HEK293 (cell line): ENCODE measurements at regions not wholly inside any gene's neighbourhood (a gene's known extent, or its start where the extent isn't known, plus 50 kb on each side); places are given as distances from the start of the nearest gene placed in this dataset.

Experiments used
- CTCF ChIA-PET: fragments of 350-600 bp; formaldehyde crosslinking; extraction: SDS; loops from one replicate; lab custom pipeline; 2021; ENCODE audit warnings: antibody characterized with exemption; lab: Yijun Ruan, JAX
- POLR2A ChIA-PET: fragments of 300-600 bp; formaldehyde crosslinking; extraction: SDS; loops from one replicate; lab custom pipeline; 2020; ENCODE audit warnings: antibody characterized with exemption, inconsistent platforms; lab: Yijun Ruan, JAX
- H3K27ac ChIP-seq: fragments of 200-500 bp; sonication (Bioruptor generic); 2 replicates; pipeline ENCODE4 v1.5.1; 2014; ENCODE audit warnings: low read depth, low read length, control low read depth, inconsistent platforms; ENCODE audit errors: extremely low read depth
- H3K36me3 ChIP-seq, 2 experiments: fragments of 200-500 bp in 1 of 2; sonication (Bioruptor generic) in 1 of 2; 1 replicate in 1 of 2; 2 replicates in 1 of 2; pipeline ENCODE4 v1.5.1; 2014 to 2017; ENCODE audit warnings: inconsistent platforms in 2 of 2, low read length in 2 of 2; ENCODE audit not compliant: control insufficient read depth in 2 of 2, insufficient read depth in 1 of 2
- H3K4me1 ChIP-seq: fragments of 200-500 bp; sonication (Bioruptor generic); 2 replicates; pipeline ENCODE4 v1.5.1; 2014; ENCODE audit warnings: mild to moderate bottlenecking, low read length, inconsistent platforms; ENCODE audit not compliant: control insufficient read depth, insufficient read depth
- H3K4me3 ChIP-seq: 2 replicates; pipeline ENCODE4 v1.5.1; 2011; ENCODE audit warnings: low read depth, mild to moderate bottlenecking, control low read depth, low read length, moderate library complexity
- H3K9me3 ChIP-seq: fragments of 200-500 bp; sonication (Bioruptor generic); 2 replicates; pipeline ENCODE4 v1.5.1; 2014; ENCODE audit warnings: low read depth, low read length, inconsistent platforms; ENCODE audit not compliant: control insufficient read depth, insufficient read depth
- HOXC10 ChIP-seq: sonication (generic); formaldehyde crosslinking; IDR thresholded peaks from 2 replicates; pipeline ENCODE4 v1.8.1; 2023; ENCODE audit warnings: mild to moderate bottlenecking, missing genetic modification reagents
- REST ChIP-seq: fragments of 450-650 bp; formaldehyde crosslinking; IDR thresholded peaks from 2 replicates; pipeline ENCODE4 v1.5.1; 2016; ENCODE audit warnings: missing biosample characterization, missing genetic modification characterization
- TCF7L2 ChIP-seq: IDR thresholded peaks from 2 replicates; pipeline ENCODE4 v1.6.1; 2011; ENCODE audit warnings: low read depth, mild to moderate bottlenecking, inconsistent platforms, low read length, moderate library complexity, borderline replicate concordance
- YY1 ChIP-seq: fragments of 450-650 bp; formaldehyde crosslinking; IDR thresholded peaks from 2 replicates; pipeline ENCODE4 v1.5.1; 2018; ENCODE audit warnings: missing biosample characterization, missing genetic modification characterization
- ZFP41 ChIP-seq: fragments of 450-650 bp; formaldehyde crosslinking; IDR thresholded peaks from 2 replicates; pipeline ENCODE4 v1.5.1; 2016; ENCODE audit warnings: missing biosample characterization, missing genetic modification characterization, borderline replicate concordance
- ZNF114 ChIP-seq: fragments of 450-650 bp; formaldehyde crosslinking; IDR thresholded peaks from 2 replicates; pipeline ENCODE4 v1.5.0; 2017; ENCODE audit warnings: missing biosample characterization, missing genetic modification characterization
- ZNF175 ChIP-seq: fragments of 450-650 bp; formaldehyde crosslinking; IDR thresholded peaks from 2 replicates; pipeline ENCODE4 v1.5.1; 2016; ENCODE audit warnings: missing biosample characterization, missing genetic modification characterization
- ZNF23 ChIP-seq: fragments of 450-650 bp; formaldehyde crosslinking; IDR thresholded peaks from 2 replicates; pipeline ENCODE4 v1.5.1; 2016; ENCODE audit warnings: missing biosample characterization, missing genetic modification characterization, borderline replicate concordance
- ZNF24 ChIP-seq: fragments of 450-650 bp; formaldehyde crosslinking; IDR thresholded peaks from 2 replicates; pipeline ENCODE4 v1.5.1; 2016; ENCODE audit warnings: missing biosample characterization, missing genetic modification characterization
- ZNF302 ChIP-seq: fragments of 450-650 bp; formaldehyde crosslinking; IDR thresholded peaks from 2 replicates; pipeline ENCODE4 v1.5.1; 2016; ENCODE audit warnings: missing biosample characterization, missing genetic modification characterization, low read depth
- ZNF311 ChIP-seq: fragments of 450-650 bp; formaldehyde crosslinking; IDR thresholded peaks from 2 replicates; pipeline ENCODE4 v1.5.1; 2017; ENCODE audit warnings: missing biosample characterization, missing genetic modification characterization, borderline replicate concordance
- ZNF433 ChIP-seq: fragments of 450-650 bp; formaldehyde crosslinking; IDR thresholded peaks from 2 replicates; pipeline ENCODE4 v1.5.1; 2016; ENCODE audit warnings: missing biosample characterization, missing genetic modification characterization, low read depth
- ZNF473 ChIP-seq: fragments of 450-650 bp; formaldehyde crosslinking; IDR thresholded peaks from 2 replicates; pipeline ENCODE4 v1.5.1; 2017; ENCODE audit warnings: missing biosample characterization, missing genetic modification characterization
- ZNF530 ChIP-seq: fragments of 450-650 bp; formaldehyde crosslinking; IDR thresholded peaks from 2 replicates; pipeline ENCODE4 v1.5.1; 2016; ENCODE audit warnings: low read depth, missing biosample characterization, missing genetic modification characterization
- ZNF555 ChIP-seq: fragments of 450-650 bp; formaldehyde crosslinking; conservative IDR thresholded peaks from 2 replicates; pipeline ENCODE4 v1.5.1; 2017; ENCODE audit warnings: missing biosample characterization, mild to moderate bottlenecking, missing genetic modification characterization, inconsistent platforms
- ZNF626 ChIP-seq: fragments of 450-650 bp; sonication (Bioruptor Pico); formaldehyde crosslinking; IDR thresholded peaks from 2 replicates; pipeline ENCODE4 v1.5.1; 2018; ENCODE audit warnings: missing biosample characterization, missing genetic modification characterization, inconsistent platforms
- TF ChIP-seq, protein P1 (sequence below): fragments of 450-650 bp; formaldehyde crosslinking; IDR thresholded peaks from 2 replicates; pipeline ENCODE4 v1.5.1; 2016; ENCODE audit warnings: missing biosample characterization, missing genetic modification characterization
- TF ChIP-seq, protein P2 (sequence below): fragments of 450-650 bp; formaldehyde crosslinking; IDR thresholded peaks from 2 replicates; pipeline ENCODE4 v1.5.1; 2016; ENCODE audit warnings: missing biosample characterization, missing genetic modification characterization

- Histone ChIP-seq H3K27ac (no peak overlapping the region), H3K4me1 (no peaks in the 10 kb centered on the region), H3K4me3 (no peak overlapping the region), H3K9me3 (no peaks in the 10 kb centered on the region), H3K36me3 (no peaks in the 10 kb centered on the region)
- CTCF ChIA-PET = no interaction called here
- POLR2A ChIA-PET = no interaction called here
- no peak for TF ChIP-seq ZNF23 (tag by site-specific recombination)
- no peak for TF ChIP-seq ZNF302 (tag by site-specific recombination)
- TF ChIP-seq ZNF114 (tag by site-specific recombination) = no peak
- no peak for TF ChIP-seq HOXC10 (CRISPR knock-in tag)
- no peak for TF ChIP-seq ZNF175 (tag by site-specific recombination)
- TF ChIP-seq REST (tag by site-specific recombination) = no peak
- no peak for TF ChIP-seq TCF7L2
- TF ChIP-seq ZNF311 = no peak
- no peak for TF ChIP-seq ZNF433 (tag by site-specific recombination)
- TF ChIP-seq ZNF626 (tag by site-specific recombination) = no peak
- TF ChIP-seq ZFP41 (tag by site-specific recombination) = no peak
- TF ChIP-seq ZNF24 (tag by site-specific recombination) = no peak
- no peak for TF ChIP-seq YY1 (tag by site-specific recombination)
- no peak for TF ChIP-seq ZNF530 (tag by site-specific recombination)
- TF ChIP-seq ZNF473 (tag by site-specific recombination) = no peak
- TF ChIP-seq, protein P1, sequence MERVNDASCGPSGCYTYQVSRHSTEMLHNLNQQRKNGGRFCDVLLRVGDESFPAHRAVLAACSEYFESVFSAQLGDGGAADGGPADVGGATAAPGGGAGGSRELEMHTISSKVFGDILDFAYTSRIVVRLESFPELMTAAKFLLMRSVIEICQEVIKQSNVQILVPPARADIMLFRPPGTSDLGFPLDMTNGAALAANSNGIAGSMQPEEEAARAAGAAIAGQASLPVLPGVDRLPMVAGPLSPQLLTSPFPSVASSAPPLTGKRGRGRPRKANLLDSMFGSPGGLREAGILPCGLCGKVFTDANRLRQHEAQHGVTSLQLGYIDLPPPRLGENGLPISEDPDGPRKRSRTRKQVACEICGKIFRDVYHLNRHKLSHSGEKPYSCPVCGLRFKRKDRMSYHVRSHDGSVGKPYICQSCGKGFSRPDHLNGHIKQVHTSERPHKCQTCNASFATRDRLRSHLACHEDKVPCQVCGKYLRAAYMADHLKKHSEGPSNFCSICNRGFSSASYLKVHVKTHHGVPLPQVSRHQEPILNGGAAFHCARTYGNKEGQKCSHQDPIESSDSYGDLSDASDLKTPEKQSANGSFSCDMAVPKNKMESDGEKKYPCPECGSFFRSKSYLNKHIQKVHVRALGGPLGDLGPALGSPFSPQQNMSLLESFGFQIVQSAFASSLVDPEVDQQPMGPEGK = no peak
Observed at GRCh38 chr3:147895509-147895908, 486.3 kb downstream of the ZIC1 start.

DNA sequence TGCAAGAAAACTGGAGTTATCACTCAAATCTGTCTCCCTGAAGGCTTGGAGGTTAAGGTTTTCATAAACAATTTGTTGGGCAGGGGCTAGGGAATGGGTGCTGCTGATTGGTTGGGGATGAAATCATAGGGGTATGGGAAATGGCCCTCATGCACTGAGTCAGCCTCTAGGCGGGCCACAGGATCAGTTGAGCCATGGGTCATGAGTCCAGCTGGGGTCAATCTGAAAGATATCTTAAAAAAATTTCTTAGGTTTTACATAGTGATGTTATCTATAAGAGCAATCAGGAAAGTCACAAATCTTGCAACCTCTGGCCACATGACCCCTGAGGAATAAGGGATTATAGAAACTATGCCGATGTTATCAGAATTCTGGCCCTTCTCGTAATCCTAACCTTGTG lies 491.7 kb downstream of the ZIC1 start:
- ChIA-PET POLR2A (no interaction called here), CTCF (no interaction called here)
- no peak for TF ChIP-seq ZNF555 (tag by site-specific recombination)
- no peak for TF ChIP-seq ZNF473 (tag by site-specific recombination)
- no peak for TF ChIP-seq ZNF530 (tag by site-specific recombination)
- TF ChIP-seq, protein P2, sequence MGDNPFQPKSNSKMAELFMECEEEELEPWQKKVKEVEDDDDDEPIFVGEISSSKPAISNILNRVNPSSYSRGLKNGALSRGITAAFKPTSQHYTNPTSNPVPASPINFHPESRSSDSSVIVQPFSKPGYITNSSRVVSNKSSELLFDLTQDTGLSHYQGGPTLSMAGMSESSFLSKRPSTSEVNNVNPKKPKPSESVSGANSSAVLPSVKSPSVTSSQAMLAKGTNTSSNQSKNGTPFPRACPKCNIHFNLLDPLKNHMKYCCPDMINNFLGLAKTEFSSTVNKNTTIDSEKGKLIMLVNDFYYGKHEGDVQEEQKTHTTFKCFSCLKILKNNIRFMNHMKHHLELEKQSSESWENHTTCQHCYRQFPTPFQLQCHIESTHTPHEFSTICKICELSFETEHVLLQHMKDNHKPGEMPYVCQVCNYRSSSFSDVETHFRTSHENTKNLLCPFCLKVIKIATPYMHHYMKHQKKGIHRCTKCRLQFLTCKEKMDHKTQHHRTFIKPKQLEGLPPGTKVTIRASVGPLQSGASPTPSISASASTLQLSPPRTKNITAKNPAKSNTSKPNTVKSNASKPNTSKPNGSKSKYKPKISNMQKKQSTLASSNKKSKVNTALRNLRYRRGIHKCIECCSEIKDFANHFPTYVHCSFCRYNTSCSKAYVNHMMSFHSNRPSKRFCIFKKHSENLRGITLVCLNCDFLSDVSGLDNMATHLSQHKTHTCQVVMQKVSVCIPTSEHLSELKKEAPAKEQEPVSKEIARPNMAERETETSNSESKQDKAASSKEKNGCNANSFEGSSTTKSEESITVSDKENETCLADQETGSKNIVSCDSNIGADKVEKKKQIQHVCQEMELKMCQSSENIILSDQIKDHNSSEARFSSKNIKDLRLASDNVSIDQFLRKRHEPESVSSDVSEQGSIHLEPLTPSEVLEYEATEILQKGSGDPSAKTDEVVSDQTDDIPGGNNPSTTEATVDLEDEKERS = no peak
- Histone ChIP-seq H3K27ac (no peak overlapping the region), H3K4me3 (no peak overlapping the region), H3K4me1 (no peaks in the 10 kb centered on the region), H3K36me3 (no peaks in the 10 kb centered on the region), H3K9me3 (no peaks in the 10 kb centered on the region; the same call in 1 of the 2 replicates)
